GM18858 (cell line): ENCODE measurements at regions not wholly inside any gene's neighbourhood (a gene's known extent, or its start where the extent isn't known, plus 50 kb on each side); places are given as distances from the start of the nearest gene placed in this dataset.

Experiments
- ATAC-seq: cut with Tn5 transposase; IDR thresholded peaks from one replicate; pipeline ENCODE4 v1.9.1; 2021; ENCODE audit not compliant: unreplicated experiment

GRCh38 chr11:90809581-90809980 lies 586.7 kb upstream of the CHORDC1 start:
- no peak for ATAC-seq

GRCh38 chr11:90805172-90805571 lies 582.3 kb upstream of the CHORDC1 start:
- ATAC-seq = no peak

DNA sequence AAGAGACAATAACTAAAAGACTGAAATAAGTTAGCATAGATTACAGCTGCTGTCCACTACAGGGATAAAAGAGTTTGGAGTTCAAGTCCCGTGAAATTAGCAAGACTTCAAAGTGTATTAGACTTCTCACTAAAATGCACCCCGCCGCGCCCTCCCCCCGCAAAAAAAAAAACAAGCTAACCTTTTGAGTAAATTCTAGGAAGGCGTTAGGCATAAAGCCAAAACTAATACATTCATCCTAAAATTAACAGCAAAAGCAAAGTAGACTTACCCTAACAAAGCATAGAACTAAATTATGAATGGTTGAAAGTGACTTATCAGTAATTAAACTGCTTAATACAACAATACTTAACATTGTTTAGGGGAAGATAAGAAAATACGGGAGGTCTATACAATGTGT lies 581.0 kb upstream of the CHORDC1 start:
- ATAC-seq = no peak

DNA sequence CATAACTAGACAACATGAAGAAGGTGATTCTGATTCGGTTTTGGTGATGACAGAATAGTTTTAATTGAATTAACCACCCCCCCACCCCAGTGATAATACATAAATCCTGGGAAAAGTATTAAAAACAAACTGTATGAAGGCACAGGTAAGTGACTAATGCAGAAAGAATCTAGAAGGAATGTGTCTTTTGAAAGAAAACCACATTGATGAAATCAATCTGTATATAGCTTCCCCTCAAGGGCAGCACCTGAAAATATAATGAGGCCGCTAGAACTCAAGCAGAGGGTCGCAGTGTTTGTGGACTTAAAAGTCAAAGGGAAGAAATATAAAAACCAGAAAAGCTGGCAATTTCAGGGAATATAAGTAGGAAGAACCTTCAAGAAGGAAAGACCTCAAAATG lies 580.5 kb upstream of the CHORDC1 start:
- ATAC-seq = no peak

DNA sequence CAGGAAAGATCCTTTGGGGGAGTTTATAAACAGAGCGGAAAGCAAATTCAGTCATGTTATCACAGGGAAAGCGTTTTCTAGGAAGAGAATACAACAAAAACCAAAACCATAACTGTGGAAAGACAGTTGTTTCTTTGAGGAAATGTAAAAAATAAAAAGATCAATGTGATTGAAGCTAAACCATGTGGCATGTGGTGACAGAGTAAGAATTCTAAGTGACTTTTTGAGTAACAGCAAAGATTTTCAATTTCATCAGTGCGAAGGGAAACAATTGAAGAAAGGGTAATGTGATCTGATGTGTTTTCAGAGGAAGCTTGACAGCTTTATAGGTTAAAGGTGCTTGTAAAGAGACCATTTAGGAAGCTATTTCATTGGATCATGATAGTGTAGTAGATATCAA lies 575.9 kb upstream of the CHORDC1 start:
- ATAC-seq = no peak

DNA sequence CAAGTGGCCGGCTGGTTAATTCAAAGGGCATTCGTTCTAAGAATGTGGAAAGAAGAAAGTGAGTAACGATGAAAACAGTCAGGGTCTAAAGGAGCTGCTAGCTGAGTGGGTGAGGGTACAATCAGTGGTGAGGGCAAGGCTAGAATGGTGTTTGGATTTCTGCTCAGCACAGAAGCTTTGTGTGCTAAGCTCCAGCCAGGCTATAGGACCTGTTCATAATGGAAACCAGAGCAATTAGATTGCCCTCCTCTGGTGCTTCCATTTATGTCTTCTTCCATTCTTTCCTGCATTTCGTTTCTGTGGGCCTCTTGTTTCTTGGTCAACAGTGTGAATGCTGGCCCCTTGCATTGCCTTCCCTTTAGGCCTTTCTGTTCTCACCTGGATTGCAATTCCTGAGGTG lies 572.9 kb upstream of the CHORDC1 start:
- ATAC-seq = no peak

DNA sequence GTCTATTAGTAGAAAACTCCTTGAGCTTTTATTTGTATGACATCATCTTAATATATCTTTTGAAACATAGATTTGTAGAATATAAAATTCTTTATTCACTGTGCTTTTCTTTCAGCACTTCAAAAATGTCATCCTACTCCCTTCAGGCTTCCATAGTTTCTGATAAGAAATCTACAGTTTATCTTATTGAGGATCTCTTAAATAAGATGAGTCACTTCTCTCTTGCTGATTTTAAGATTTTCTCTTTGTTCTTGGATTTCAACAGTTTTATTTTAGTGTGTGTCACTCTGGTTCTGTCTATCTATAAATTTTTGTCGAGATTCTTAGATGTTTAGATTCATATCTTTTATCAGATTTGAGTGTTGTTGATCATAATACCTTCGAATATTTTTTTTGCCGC lies 566.1 kb upstream of the CHORDC1 start:
- ATAC-seq = no peak

- no peak for ATAC-seq
These were observed 561.5 kb upstream of the CHORDC1 start for GRCh38 chr11:90784241-90784814.

DNA sequence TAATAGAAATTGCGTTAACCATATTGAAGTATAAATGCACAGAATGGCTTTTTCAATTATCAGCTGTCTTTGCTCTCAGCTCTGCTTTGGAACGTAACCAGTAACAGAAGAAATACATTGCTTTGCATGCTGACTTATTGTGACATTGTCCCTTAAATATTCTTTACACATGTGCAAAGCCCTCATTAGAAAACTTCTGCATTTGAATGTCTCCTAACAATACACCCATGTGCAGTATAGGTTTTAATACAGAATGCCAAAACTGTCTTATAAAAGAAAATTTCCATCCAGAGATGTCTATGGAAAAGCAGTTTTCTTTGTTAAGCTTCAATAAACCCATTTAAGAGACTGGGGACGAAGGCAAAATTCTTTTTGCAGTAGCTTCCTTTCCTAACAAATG lies 560.3 kb upstream of the CHORDC1 start:
- ATAC-seq = no peak

DNA sequence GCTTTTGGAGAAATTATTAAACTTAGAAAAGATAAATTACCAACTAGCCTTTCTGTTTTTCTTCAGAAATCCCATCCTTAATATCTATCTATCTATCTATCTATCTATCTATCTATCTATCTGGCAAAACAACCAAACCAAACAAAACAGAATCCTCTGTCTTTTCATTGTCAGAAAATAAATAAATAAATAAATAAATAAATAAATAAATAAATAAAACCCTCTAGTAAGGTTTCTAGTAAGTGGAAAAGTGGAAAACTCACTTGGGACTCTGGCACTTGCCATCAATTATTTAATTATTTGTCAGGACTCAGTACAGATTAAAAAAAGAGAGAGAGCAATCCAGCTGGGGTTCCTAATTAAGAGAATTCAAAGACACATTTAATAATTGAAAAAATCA lies 556.2 kb upstream of the CHORDC1 start:
- no peak for ATAC-seq

DNA sequence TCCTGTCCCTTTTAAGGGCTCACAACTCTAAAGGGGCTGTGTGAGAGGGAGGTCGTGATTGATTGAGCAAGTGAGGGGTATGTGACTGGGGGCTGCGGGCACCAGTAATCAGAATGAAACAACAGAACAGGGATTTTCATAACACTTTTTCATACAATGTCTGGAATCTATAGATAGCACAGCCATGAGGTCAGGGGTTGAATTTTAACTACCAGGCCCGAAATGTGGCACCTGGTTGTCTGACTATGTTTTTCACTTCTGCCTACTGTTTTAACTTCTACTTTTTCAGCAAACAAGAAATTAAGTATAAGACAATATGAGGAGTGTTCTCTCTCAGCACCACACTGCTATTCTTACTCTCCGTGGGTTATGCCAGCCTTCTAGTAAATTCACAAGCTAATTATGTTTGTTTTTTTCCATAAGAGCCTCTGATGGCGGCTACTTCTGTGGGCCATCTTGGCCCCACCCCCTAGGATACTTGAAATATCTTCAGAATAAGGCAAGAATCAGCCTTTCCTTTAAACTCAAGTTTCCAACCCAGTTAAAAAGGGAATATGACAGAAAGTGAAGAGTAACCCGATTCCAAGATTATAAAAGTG lies 552.8 kb upstream of the CHORDC1 start:
- ATAC-seq = no peak

DNA sequence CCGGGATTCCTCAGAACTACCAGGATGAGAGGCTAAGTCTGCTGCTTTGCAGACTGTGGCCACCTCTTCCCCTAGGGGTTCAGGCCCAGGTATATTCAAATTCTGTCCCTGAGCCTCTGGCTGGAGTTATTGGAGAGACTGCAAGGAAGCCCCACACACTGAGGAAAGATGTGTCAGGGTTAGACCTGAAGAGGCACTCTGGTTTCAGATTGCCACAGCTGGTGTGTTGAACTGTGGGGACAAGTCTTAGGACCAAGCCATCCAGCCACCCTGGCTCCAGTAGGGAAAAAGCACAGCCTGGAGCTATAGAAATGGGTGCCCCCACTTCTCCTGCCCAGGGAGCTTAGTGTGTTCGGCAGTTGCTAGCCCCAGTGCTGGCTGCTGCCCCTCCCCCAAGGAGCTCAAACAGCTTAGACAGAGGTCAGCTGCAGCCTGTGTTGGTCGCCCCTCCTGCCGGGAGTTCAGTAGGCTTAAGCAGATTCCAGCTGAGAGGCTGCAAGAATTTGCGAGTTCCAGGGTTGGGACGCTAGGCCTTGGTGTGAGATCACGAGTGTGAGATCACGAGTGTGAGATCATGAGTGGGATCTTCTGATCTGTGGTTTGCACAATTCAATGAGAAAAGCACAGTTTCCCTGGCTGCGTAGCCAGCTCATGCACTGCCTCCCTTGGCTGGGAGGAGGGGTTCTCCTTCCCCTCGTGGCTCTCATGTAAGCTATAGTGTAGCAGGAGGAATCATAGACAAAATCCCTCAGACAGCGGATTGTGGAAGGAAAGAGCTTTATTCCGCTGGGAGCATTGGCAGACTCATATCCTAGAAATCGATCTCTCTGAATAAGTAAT lies 552.1 kb upstream of the CHORDC1 start:
- no peak for ATAC-seq

GRCh38 chr11:90770007-90770406 lies 547.2 kb upstream of the CHORDC1 start:
- no peak for ATAC-seq

DNA sequence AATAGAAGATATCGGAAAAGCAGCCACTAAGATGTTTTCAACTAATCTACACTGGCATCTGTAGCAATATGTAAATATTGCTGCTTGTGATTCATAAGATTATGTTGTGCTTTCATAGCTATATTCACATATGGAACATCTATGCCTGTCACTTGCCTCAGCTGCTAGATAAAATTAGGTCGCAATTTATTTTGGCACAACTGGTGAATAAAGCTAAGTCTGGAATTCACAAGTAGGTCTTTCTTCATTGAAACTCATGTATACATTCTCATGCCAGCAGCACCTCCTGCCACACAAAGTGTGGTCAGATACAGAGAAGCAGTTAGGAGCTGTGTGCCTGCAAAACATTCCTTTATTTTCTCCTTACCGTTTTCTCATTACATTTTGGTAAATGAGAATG lies 543.3 kb upstream of the CHORDC1 start:
- no peak for ATAC-seq

DNA sequence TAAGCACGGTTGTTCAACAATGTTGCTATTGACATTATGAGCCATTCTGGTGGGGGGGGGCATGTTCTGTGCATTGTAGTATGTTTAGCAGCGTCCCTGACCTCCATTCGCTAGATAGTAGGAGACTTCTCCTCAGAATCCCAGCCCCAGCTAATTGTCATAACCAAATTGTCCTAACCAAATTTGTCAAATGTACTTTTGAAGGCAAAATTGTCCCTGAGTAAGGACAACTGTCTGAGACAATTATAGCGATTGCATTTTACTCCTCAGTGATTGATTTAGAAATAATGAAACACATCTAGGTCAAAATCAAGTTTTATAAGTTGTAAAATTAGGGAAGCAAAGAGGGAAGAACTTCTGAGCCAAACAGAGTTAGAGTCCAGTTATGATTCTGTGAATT lies 541.8 kb upstream of the CHORDC1 start:
- ATAC-seq = no peak

DNA sequence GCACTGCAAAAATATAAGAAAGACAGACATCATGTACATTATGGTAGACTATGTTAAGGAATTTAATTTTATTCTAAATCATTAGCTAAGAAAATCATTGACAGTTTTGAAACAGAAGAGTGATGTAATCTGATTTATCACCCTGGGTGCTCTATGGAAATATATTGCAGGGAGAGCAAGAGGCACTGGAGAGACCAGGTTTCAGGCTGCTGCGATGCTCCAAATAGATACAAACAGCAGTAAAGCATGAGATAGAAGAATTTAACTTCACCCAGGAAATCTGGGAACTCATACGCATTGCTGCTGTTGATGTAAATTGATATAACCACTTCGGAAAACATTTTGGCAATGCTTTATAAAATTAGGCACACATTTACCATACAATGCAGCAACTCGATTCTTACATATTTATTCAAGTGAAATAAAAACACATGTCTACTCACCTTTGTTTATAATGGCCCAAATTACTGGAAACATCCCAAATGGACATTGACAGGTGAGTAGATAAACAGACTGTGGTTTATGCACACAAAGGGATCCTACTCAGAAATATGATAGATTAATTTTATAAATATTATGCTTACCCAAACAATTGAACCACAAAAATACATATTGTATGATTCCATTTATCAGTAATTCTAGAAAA lies 535.1 kb upstream of the CHORDC1 start:
- ATAC-seq = no peak

DNA sequence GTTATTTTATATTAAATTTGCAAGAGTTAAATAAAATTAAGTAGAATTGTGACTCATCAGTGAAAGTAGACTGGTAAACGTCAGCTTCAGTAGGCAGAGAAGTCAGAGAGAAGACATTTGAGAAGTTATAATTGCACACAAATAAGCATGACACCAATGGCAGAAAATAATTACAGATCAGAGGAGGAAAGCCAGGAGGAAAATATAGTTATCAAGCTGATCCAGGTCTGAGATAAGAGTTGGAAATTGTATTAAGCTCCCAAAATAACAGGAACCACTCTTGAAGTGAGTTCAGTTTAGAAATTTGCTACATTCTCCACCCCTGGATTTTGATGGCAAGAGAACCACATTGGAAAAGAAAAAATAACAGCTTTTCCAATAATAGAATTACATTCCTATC lies 533.8 kb upstream of the CHORDC1 start:
- ATAC-seq = no peak

DNA sequence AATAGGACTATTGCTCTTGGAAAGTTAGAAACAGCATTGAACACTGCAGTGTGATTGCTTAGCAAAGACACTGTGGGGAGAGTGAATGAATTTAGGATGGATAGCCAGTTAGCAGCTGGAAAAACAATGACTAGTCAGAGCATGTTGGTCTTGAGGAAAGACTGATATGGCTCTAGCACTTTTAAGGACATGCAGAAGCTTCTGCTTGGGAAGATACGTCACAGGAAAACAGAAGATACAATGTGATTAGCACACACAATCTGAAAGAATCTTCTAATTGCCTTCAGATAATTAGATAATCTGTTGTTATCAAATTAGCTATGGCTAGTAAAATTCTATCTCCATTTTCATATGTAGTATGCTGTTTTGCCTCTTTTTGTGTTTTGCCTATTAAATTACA lies 530.7 kb upstream of the CHORDC1 start:
- no peak for ATAC-seq

- no peak for ATAC-seq
These were observed 524.2 kb upstream of the CHORDC1 start for GRCh38 chr11:90747057-90747456.

DNA sequence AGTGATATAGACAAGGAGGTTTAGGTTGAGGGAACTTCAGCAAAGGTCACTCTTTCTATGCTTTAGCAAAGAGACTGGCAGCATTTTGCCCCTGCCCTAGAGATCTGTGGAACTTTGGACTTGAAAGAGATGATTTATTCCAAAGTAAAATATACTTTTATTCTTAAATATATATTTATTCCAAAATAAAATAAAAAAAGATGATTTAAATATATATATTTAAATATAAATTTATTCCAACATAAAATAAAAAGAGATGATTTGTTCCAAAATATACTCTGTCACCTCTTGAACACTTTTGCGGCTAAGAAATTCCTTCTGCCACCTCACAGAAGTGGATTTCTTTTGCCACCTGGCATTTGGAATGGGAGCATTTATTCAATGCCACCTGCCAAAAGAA lies 521.3 kb upstream of the CHORDC1 start:
- no peak for ATAC-seq

DNA sequence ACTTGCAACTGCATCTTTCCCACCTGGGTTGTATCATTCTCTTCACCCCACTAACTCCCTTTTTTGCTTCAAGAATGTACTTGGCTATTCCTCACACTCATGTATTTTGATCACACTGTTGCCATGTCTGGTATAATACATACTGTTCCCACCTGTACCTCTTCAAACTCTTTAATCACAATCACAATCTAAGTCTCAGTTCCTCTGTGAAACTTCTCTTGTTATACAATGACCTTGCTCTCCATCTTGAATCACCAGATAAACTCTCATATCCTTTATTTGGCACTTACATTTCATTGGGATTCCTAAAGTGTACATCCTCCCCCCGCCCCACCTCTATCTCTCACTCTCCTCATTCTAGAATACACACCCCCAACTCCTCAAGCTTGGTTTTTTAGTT lies 516.0 kb upstream of the CHORDC1 start:
- ATAC-seq = no peak

- no peak for ATAC-seq
These were observed 514.7 kb upstream of the CHORDC1 start for GRCh38 chr11:90737444-90738050.
